ENCODE measurements at regions not wholly inside any gene's neighbourhood (a gene's known extent, or its start where the extent isn't known, plus 50 kb on each side); places are given as distances from the start of the nearest gene placed in this dataset.

DNA sequence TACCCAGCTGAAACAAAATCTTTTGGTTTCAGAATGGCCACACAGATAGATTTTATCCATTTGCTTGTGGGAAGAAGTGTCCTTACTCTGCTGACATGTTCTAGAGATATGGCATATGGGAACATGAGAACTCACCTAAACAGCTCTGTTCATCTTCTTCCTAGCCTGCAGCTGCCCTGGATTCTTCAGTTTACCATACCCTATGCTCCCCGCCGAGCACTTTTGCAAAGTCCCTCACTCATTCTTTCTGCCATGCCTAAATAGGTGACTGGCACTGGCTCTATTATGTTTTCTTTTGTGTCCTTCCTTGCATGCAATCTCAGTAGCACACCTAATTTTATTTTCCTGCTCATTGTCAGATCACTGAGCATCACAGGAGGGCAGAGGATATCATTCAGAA lies 293.7 kb upstream of the RSPO3 start:
- TF ChIP-seq, protein P1, sequence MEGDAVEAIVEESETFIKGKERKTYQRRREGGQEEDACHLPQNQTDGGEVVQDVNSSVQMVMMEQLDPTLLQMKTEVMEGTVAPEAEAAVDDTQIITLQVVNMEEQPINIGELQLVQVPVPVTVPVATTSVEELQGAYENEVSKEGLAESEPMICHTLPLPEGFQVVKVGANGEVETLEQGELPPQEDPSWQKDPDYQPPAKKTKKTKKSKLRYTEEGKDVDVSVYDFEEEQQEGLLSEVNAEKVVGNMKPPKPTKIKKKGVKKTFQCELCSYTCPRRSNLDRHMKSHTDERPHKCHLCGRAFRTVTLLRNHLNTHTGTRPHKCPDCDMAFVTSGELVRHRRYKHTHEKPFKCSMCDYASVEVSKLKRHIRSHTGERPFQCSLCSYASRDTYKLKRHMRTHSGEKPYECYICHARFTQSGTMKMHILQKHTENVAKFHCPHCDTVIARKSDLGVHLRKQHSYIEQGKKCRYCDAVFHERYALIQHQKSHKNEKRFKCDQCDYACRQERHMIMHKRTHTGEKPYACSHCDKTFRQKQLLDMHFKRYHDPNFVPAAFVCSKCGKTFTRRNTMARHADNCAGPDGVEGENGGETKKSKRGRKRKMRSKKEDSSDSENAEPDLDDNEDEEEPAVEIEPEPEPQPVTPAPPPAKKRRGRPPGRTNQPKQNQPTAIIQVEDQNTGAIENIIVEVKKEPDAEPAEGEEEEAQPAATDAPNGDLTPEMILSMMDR (IDR thresholded peaks at IDR 0.05; ENCODE audit: insufficient read depth, low read depth, low read length), result no peak
- TF ChIP-seq EZH2 (IDR thresholded peaks at IDR 0.05; ENCODE audit: insufficient read depth, low read length), result no peak
